B cell (primary cell): ENCODE measurements at regions not wholly inside any gene's neighbourhood (a gene's known extent, or its start where the extent isn't known, plus 50 kb on each side); places are given as distances from the start of the nearest gene placed in this dataset.

Experiments
- ATAC-seq: fragments of 200-7000 bp; cut with Tn5 transposase; one replicate; pipeline ENCODE4 v1.10.0; 2021; ENCODE audit warnings: low read depth, mild to moderate bottlenecking, moderate number of reproducible peaks, moderate library complexity
- CTCF ChIA-PET: fragments of 350-600 bp; sonication (Branson Sonifier 250); formaldehyde crosslinking; loops from one replicate; lab custom pipeline; 2021; ENCODE audit warnings: antibody characterized with exemption, inconsistent platforms; lab: Charles Lee
- POLR2A ChIA-PET: fragments of 350-600 bp; sonication (Branson Sonifier 250); formaldehyde crosslinking; loops from one replicate; lab custom pipeline; 2021; ENCODE audit warnings: antibody characterized with exemption; lab: Charles Lee
- DNase-seq: peaks from one replicate; pipeline ENCODE4 v3.0.0; 2013
- H2AFZ ChIP-seq: 2 replicates; pipeline ENCODE4 v1.6.1; 2012; ENCODE audit warnings: mild to moderate bottlenecking, low read depth, low read length; ENCODE audit not compliant: insufficient read depth, poor library complexity, severe bottlenecking
- H3K27ac ChIP-seq, 2 donors: 1 replicate in 1 of 2; 2 replicates in 1 of 2; pipeline ENCODE4 v1.5.1; 2012 to 2013; ENCODE audit warnings: low read length in 2 of 2, mild to moderate bottlenecking in 2 of 2, moderate library complexity in 1 of 2
- H3K27me3 ChIP-seq, 4 experiments: fragments of 200-600 bp in 1 of 4; sonication (generic) in 1 of 4; replicated peaks in 1 of 4; 1 replicate in 2 of 4; 2 replicates in 2 of 4; pipeline versions ENCODE4 v1.6.1 to v1.7.0; 2013 to 2016; ENCODE audit warnings: low read length in 3 of 4, mild to moderate bottlenecking in 2 of 4, mixed read lengths in 1 of 4, moderate library complexity in 1 of 4; ENCODE audit not compliant: insufficient read depth in 4 of 4, control insufficient read depth in 3 of 4; ENCODE audit errors: control extremely low read depth in 1 of 4
- H3K36me3 ChIP-seq, 2 experiments: replicated peaks in 1 of 2; 1 replicate in 1 of 2; 2 replicates in 1 of 2; pipeline versions ENCODE4 v1.6.1 to v1.7.1; 2013; ENCODE audit warnings: low read length in 1 of 2; ENCODE audit not compliant: insufficient read depth in 2 of 2, control insufficient read depth in 1 of 2; ENCODE audit errors: control extremely low read depth in 1 of 2, extremely low read depth in 1 of 2
- H3K4me1 ChIP-seq, 2 donors: fragments of 200-600 bp in 1 of 2; sonication (generic) in 1 of 2; 1 replicate in 1 of 2; 2 replicates in 1 of 2; pipeline versions ENCODE4 v1.5.1 to v1.6.1; 2013 to 2017; ENCODE audit warnings: low read length in 2 of 2; ENCODE audit not compliant: control insufficient read depth in 2 of 2, insufficient read depth in 2 of 2
- H3K4me2 ChIP-seq: replicated peaks from 2 replicates; pipeline ENCODE3; 2012; ENCODE audit warnings: mild to moderate bottlenecking, low read depth, low read length; ENCODE audit not compliant: poor library complexity, severe bottlenecking
- H3K4me3 ChIP-seq, 5 experiments: fragments of 200-600 bp in 1 of 5; sonication (generic) in 1 of 5; 1 replicate in 3 of 5; 2 replicates in 2 of 5; pipeline versions ENCODE4 v1.5.1 to v1.7.0; 2011 to 2016; ENCODE audit warnings: low read length in 4 of 5, mild to moderate bottlenecking in 4 of 5, low read depth in 2 of 5, control low read depth in 1 of 5, moderate library complexity in 1 of 5; ENCODE audit not compliant: insufficient read depth in 1 of 5; ENCODE audit errors: control extremely low read depth in 1 of 5, extremely low read depth in 1 of 5
- H3K79me2 ChIP-seq: fragments of 200-600 bp; sonication (generic); one replicate; pipeline ENCODE4 v1.6.0; 2016; ENCODE audit warnings: low read length; ENCODE audit not compliant: control insufficient read depth, insufficient read depth
- H3K9ac ChIP-seq: fragments of 200-600 bp; sonication (generic); 2 replicates; pipeline ENCODE4 v1.6.1; 2017; ENCODE audit warnings: mild to moderate bottlenecking, low read length, moderate library complexity
- H3K9me3 ChIP-seq, 3 donors: one replicate each; pipeline versions ENCODE4 v1.6.1 to v1.7.1; 2013; ENCODE audit warnings: low read length in 2 of 3; ENCODE audit not compliant: control insufficient read depth in 2 of 3, insufficient read depth in 1 of 3; ENCODE audit errors: control extremely low read depth in 1 of 3
- H4K20me1 ChIP-seq: 2 replicates; pipeline ENCODE4 v1.6.0; 2012; ENCODE audit warnings: mild to moderate bottlenecking, low read length; ENCODE audit not compliant: insufficient read depth, control insufficient read depth, poor library complexity, severe bottlenecking
- H3K27ac Mint-ChIP-seq: one replicate; pipeline ENCODE4 v1.8.0; 2021; ENCODE audit warnings: mixed read lengths
- H3K27me3 Mint-ChIP-seq: one replicate; pipeline ENCODE4 v1.8.0; 2021; ENCODE audit warnings: mixed read lengths
- H3K4me1 Mint-ChIP-seq: one replicate; pipeline ENCODE4 v1.8.0; 2021; ENCODE audit warnings: mixed read lengths
- H3K4me3 Mint-ChIP-seq: one replicate; pipeline ENCODE4 v1.8.0; 2021; ENCODE audit warnings: mixed read lengths
- H3K9me3 Mint-ChIP-seq: one replicate; pipeline ENCODE4 v1.8.0; 2022; ENCODE audit warnings: mixed read lengths; ENCODE audit not compliant: insufficient read depth
- CTCF ChIP-seq: fragments of 200-600 bp; IDR thresholded peaks from one replicate; pipeline ENCODE4 v1.8.0; 2022; ENCODE audit warnings: antibody characterized with exemption, mild to moderate bottlenecking
- EZH2 ChIP-seq: IDR thresholded peaks from 2 replicates; pipeline ENCODE4 v1.6.1; 2012; ENCODE audit warnings: borderline replicate concordance, low read depth, mild to moderate bottlenecking, moderate library complexity, low read length; ENCODE audit not compliant: insufficient read depth, poor library complexity, severe bottlenecking
- WGBS: methylation state at CpG from one replicate; pipeline ENCODE4 v1.1.5; 2013; ENCODE audit warnings: missing lambda C conversion rate; ENCODE audit not compliant: insufficient coverage; 5-methylcytosine and 5-hydroxymethylcytosine counted together
- intact Hi-C: fragments of 100-400 bp; cut with micrococcal nuclease; formaldehyde crosslinking; loops from one replicate; pipeline ENCODE4 v1.10.0; 2022

GRCh38 chr5:133715616-133716015 lies 103.3 kb upstream of the FSTL4 start:
- H3K9me3 ChIP-seq, result peaks cover 0 to 1% (median 0%) of the 10 kb centered on the region in 3 donors
- Mint-ChIP-seq H3K27me3 (peaks cover 21% of the 10 kb centered on the region), H3K9me3 (peaks cover 2% of the 10 kb centered on the region), H3K27ac (no peak overlapping the region), H3K4me3 (no peak overlapping the region), H3K4me1 (no peaks in the 10 kb centered on the region)
- no peak overlapping the region for H3K4me3 ChIP-seq
- no peak overlapping the region for H3K27ac ChIP-seq
- H3K4me1 ChIP-seq, result no peaks in the 10 kb centered on the region
- no peak overlapping the region for H2AFZ ChIP-seq
- ATAC-seq, result no peak
- no peak overlapping the region for H3K4me2 ChIP-seq
- 98% methylated on average over 5 of the region's 5 CpGs for WGBS
- no peaks in the 10 kb centered on the region for H3K79me2 ChIP-seq
- no peak for DNase-seq
- H4K20me1 ChIP-seq, result no peaks in the 10 kb centered on the region
- ChIA-PET CTCF (no interaction called here), POLR2A (no interaction called here)
- no peak overlapping the region for H3K9ac ChIP-seq
- intact Hi-C loops, result no loop called here
- H3K36me3 ChIP-seq, result no peaks in the 10 kb centered on the region
- H3K27me3 ChIP-seq, result no peaks in the 10 kb centered on the region
- TF ChIP-seq EZH2, result no peak
- TF ChIP-seq CTCF, result no peak

DNA sequence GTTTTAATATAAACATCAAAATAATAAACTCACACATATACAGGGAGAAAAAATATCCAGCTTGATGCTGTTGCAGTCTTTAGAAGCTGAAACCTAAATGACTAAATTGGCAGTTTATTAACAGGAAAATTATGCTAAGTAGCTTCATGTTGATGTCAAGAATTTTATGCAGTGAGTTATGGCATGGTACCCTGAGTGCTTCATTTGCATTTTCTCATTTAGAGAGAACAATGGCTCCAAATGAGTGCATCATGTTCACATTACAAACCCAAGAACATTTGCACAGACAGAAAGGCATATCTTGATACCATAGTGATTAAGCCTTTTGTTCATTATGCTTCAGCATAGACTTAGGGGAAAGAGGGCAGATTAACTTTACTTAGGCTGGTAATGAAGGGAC lies 102.9 kb upstream of the FSTL4 start:
- ChIA-PET CTCF (interaction anchor here (0.6 kb wide), 1 partner anchor 246 kb away, joined by 3 read pairs; no protein-coding TSS in a partner anchor), POLR2A (no interaction called here)
- Mint-ChIP-seq H3K4me1 (no peaks in the 10 kb centered on the region), H3K9me3 (no peaks in the 10 kb centered on the region), H3K4me3 (no peak overlapping the region), H3K27me3 (peaks cover 21% of the 10 kb centered on the region), H3K27ac (no peak overlapping the region)
- H3K9ac ChIP-seq, result no peak overlapping the region
- H3K79me2 ChIP-seq, result no peaks in the 10 kb centered on the region
- H3K27me3 ChIP-seq, result peaks cover 0 to 3% (median 0%) of the 10 kb centered on the region in 4 experiments
- H4K20me1 ChIP-seq, result no peaks in the 10 kb centered on the region
- H3K4me3 ChIP-seq, result no peak overlapping the region
- no peaks in the 10 kb centered on the region for H3K9me3 ChIP-seq
- DNase-seq (no peak), ATAC-seq (no peak)
- no peak overlapping the region for H3K4me2 ChIP-seq
- H2AFZ ChIP-seq, result no peak overlapping the region
- no peak for TF ChIP-seq EZH2
- TF ChIP-seq CTCF, result no peak
- no peaks in the 10 kb centered on the region for H3K36me3 ChIP-seq
- intact Hi-C loops, result no loop called here
- no peak overlapping the region for H3K27ac ChIP-seq
- no peaks in the 10 kb centered on the region for H3K4me1 ChIP-seq
